Stimulated activated CD8-positive, alpha-beta memory T cell treated with anti-CD3 and anti-CD28 coated beads, Interleukin-7, amount 100 ng/mL, for 24 hours (primary cell): ENCODE measurements at regions not wholly inside any gene's neighbourhood (a gene's known extent, or its start where the extent isn't known, plus 50 kb on each side); places are given as distances from the start of the nearest gene placed in this dataset.

Source experiments
- DNase-seq: peaks from one replicate; pipeline ENCODE4 v3.0.0-alpha.2; 2020; ENCODE audit warnings: low read depth

- no peak for DNase-seq
Observed at GRCh38 chr2:198499539-198499938, 695.1 kb downstream of the PLCL1 start.

GRCh38 chr2:198498516-198498915 is 694.1 kb downstream of the PLCL1 start:
- no peak for DNase-seq

- DNase-seq: no peak
Observed at GRCh38 chr2:198498048-198498447, 693.7 kb downstream of the PLCL1 start.

- DNase-seq: no peak
Observed at GRCh38 chr2:198494931-198495330, 690.5 kb downstream of the PLCL1 start.

GRCh38 chr2:198490748-198491147 is 686.4 kb downstream of the PLCL1 start:
- DNase-seq: no peak

- DNase-seq: no peak
Observed at GRCh38 chr2:198488964-198489363, 684.6 kb downstream of the PLCL1 start.

- no peak for DNase-seq
Observed at GRCh38 chr2:198483051-198483450, 678.7 kb downstream of the PLCL1 start.

- no peak for DNase-seq
Observed at GRCh38 chr2:198479065-198479464, 674.7 kb downstream of the PLCL1 start.

GRCh38 chr2:198478361-198478760 is 674.0 kb downstream of the PLCL1 start:
- DNase-seq: no peak

- DNase-seq: no peak
Observed at GRCh38 chr2:198476007-198476406, 671.6 kb downstream of the PLCL1 start.

- no peak for DNase-seq
Observed at GRCh38 chr2:198471291-198471690, 666.9 kb downstream of the PLCL1 start.

GRCh38 chr2:198468136-198468535 is 663.7 kb downstream of the PLCL1 start:
- DNase-seq: no peak

- DNase-seq: no peak
Observed at GRCh38 chr2:198465970-198466369, 661.6 kb downstream of the PLCL1 start.

- DNase-seq: no peak
Observed at GRCh38 chr2:198456418-198456817, 652.0 kb downstream of the PLCL1 start.

- DNase-seq: no peak
Observed at GRCh38 chr2:198453866-198454265, 649.5 kb downstream of the PLCL1 start.

- no peak for DNase-seq
Observed at GRCh38 chr2:198452327-198452726, 647.9 kb downstream of the PLCL1 start.

GRCh38 chr2:198448789-198449188 is 644.4 kb downstream of the PLCL1 start:
- no peak for DNase-seq

- no peak for DNase-seq
Observed at GRCh38 chr2:198444800-198445287, 640.5 kb downstream of the PLCL1 start.

- DNase-seq: no peak
Observed at GRCh38 chr2:198441901-198442300, 637.5 kb downstream of the PLCL1 start.

- no peak for DNase-seq
Observed at GRCh38 chr2:198441246-198441645, 636.9 kb downstream of the PLCL1 start.

GRCh38 chr2:198440833-198441232 is 636.4 kb downstream of the PLCL1 start:
- no peak for DNase-seq

GRCh38 chr2:198438331-198438730 is 633.9 kb downstream of the PLCL1 start:
- DNase-seq: no peak

- DNase-seq: no peak
Observed at GRCh38 chr2:198424112-198424511, 619.7 kb downstream of the PLCL1 start.

GRCh38 chr2:198417836-198418235 is 613.4 kb downstream of the PLCL1 start:
- no peak for DNase-seq

GRCh38 chr2:198414976-198415375 is 610.6 kb downstream of the PLCL1 start:
- DNase-seq: no peak
